GM18909 (cell line): ENCODE measurements at regions not wholly inside any gene's neighbourhood (a gene's known extent, or its start where the extent isn't known, plus 50 kb on each side); places are given as distances from the start of the nearest gene placed in this dataset.
"Not testable (repeated sequence)": the region's sequence is repeated elsewhere in the genome, so short reads cannot be mapped to it uniquely, and the experiment has no call there.

Experiments used
- ATAC-seq: cut with Tn5 transposase; IDR thresholded peaks from one replicate; pipeline ENCODE4 v1.9.1; 2021; ENCODE audit warnings: mild to moderate bottlenecking; ENCODE audit not compliant: unreplicated experiment, poor library complexity

DNA sequence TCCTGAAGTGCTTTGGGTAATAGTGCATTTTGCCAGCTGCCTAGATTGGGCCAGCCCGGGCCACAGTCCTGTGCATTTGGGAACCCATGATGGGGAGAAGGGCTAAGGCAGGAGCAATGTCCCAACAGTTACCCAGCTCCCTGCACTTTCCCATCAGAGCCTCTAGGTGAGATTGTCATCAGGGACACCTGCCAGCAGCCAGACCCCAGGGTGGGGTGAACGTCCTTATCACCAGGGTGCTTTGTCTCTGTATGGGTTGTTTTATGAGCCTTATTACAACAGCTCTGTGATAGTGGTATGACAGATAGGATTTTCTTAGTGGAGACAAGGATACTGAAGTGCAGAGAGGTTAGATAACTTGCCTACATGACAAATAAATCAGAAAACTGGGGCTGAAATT, 365.7 kb downstream of the OSTF1 start:
- no peak for ATAC-seq

- ATAC-seq, result no peak
Measured at GRCh38 chr9:75454891-75455290, 366.6 kb downstream of the OSTF1 start.

- ATAC-seq, result peak; percentile 99
Measured at GRCh38 chr9:75455444-75455921, 367.2 kb downstream of the OSTF1 start.

GRCh38 chr9:75456698-75457097, 368.4 kb downstream of the OSTF1 start:
- ATAC-seq, result no peak

DNA sequence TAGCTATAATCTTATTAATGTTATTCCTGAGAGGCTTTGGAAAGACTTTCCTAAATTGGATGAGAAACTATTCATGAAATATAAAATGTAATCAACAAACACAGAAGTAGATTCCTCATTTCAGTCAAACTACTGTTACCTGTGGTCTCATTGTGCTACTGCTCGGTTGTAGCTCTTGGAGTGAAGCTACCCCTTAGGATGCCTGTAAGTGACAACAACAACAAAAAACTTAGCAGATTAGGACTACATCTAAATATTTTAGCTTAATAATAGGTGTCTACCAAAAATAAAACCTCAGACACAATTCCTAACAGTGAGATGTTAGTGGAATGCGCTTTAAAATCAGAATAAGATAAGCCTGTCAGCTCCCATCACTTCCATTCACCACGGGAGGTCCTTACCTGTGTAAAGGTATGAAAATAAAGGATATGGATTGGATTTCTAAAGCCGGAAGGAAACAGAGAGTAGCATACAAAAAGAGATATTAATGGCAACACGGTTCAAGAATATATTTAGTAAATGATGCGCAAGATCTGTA, 369.2 kb downstream of the OSTF1 start:
- no peak for ATAC-seq

- ATAC-seq, result not testable (repeated sequence)
Measured at GRCh38 chr9:75459311-75459710, 371.0 kb downstream of the OSTF1 start.

- no peak for ATAC-seq
Measured at GRCh38 chr9:75461183-75461582, 372.9 kb downstream of the OSTF1 start.

DNA sequence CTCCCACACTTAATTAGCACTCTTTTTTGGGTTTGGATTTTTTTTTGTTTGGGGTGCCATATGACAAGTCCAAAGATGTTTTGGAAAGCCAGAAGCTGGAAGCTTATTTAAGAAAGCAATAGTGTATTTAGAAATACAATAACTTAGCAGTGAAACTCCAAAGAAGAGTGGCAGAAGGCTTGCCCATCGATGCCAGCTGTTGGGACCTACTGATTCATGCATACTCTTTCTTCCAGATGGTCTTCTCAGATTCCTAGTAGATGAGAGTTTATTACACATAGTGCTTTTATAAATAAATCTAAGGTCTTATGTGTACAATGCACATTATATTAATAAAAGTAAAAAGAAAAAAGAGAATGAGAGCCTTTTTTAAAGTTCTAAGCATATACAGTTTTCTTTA, 374.6 kb downstream of the OSTF1 start:
- ATAC-seq, result no peak

GRCh38 chr9:75463871-75464270, 375.6 kb downstream of the OSTF1 start:
- ATAC-seq, result no peak

GRCh38 chr9:75464726-75465125, 376.4 kb downstream of the OSTF1 start:
- ATAC-seq, result no peak

- no peak for ATAC-seq
Measured at GRCh38 chr9:75467142-75467541, 378.8 kb downstream of the OSTF1 start.

- ATAC-seq, result no peak
Measured at GRCh38 chr9:75471549-75472114, 383.3 kb downstream of the OSTF1 start.

- no peak for ATAC-seq
Measured at GRCh38 chr9:75482566-75482965, 394.3 kb downstream of the OSTF1 start.

DNA sequence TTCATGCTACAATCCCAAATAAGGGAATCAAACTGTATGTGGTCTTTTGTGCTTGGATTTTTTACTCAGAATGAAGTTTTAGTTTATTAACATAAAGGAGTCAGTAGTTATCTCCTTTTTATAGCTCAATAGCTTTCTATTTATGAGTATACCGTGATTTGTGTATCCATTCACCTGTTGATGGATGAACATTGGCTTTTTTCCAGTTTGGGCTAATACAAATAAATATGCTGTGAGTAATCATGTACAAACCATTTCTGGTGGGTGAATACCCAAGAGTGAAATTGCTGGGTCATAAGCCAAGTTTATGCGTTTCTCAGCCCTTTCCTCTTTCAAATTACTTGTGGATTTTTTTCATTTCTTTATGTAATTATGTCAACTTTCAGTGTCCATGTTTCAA, 395.3 kb downstream of the OSTF1 start:
- ATAC-seq, result no peak

- no peak for ATAC-seq
Measured at GRCh38 chr9:75487856-75488718, 399.8 kb downstream of the OSTF1 start.

- ATAC-seq, result no peak
Measured at GRCh38 chr9:75488719-75489110, 400.4 kb downstream of the OSTF1 start.

DNA sequence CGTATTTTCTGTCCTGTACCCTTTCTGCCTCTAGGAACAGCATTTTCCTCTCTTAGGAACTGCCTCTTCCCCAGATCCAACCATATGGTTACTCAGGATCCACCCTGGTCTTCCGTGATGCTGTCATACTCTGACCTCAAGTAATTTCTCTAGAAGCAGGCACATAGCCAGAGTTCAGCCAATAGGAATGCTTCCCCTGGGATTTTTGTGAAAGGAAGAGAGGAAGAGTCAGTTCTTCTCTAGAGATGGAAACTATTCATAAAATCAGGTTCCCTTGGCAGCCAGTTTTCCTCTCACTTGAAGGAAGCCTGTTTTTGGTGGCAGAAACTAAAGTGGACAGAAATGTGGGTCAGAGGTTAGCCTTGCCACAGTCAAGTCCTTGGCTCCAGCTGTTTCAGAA, 400.1 kb upstream of the PCSK5 start:
- no peak for ATAC-seq

GRCh38 chr9:75491533-75491932, 398.9 kb upstream of the PCSK5 start:
- ATAC-seq, result no peak

DNA sequence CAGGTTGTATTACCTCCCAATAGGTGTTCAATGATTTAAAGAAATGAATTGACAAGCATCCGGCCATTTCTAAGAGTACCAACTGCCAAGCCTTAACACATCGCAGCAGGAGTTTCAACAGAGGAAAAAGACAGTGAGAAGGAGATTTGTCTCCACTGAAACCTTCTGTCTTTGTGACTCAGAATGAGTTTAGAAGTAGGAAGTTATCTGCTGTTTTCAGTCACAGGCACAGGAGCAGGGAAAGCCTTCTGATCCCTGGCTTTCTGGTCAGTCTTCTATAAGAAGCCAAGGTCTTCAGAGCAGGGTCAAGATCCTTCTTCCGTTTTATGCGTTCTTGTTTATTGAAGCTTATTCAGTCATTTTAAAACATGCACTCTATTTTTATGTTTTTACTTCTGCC, 390.7 kb upstream of the PCSK5 start:
- ATAC-seq, result no peak

- ATAC-seq, result no peak
Measured at GRCh38 chr9:75500479-75500878, 390.0 kb upstream of the PCSK5 start.

DNA sequence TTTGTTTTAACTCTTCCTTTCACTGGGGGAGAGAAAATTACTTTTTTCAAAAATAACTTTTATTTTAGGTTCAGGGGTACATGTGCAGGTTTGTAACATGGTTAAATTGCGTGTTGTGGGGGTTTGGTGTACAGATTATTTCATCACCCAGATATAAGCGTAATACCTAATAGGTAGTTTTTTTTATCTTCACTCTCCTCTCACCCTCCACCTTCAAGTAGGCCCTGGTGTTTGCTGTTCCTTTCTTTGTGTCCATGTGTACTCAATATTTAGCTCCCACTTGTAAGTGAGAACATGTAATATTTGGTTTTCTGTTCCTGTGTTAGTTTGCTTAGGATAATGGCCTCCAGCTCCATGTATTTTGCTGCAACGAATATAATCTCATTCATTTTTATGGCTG, 389.5 kb upstream of the PCSK5 start:
- not testable (repeated sequence) for ATAC-seq

- no peak for ATAC-seq
Measured at GRCh38 chr9:75504721-75505120, 385.8 kb upstream of the PCSK5 start.
